DMS79 (cell line): ENCODE measurements at regions not wholly inside any gene's neighbourhood (a gene's known extent, or its start where the extent isn't known, plus 50 kb on each side); places are given as distances from the start of the nearest gene placed in this dataset.

Experiments
- DNase-seq: peaks from one replicate; lab custom pipeline; 2025; lab: John Stamatoyannopoulos, UW

GRCh38 chr2:9756692-9757250, 86.5 kb upstream of the TAF1B start:
- no peak for DNase-seq

GRCh38 chr2:9757501-9758264, 85.6 kb upstream of the TAF1B start:
- DNase-seq = peak; percentile 31

GRCh38 chr2:9758741-9759140, 84.5 kb upstream of the TAF1B start:
- DNase-seq = peak; percentile 67

GRCh38 chr2:9760069-9760901, 83.0 kb upstream of the TAF1B start:
- DNase-seq = no peak

GRCh38 chr2:9760902-9761228, 82.4 kb upstream of the TAF1B start:
- DNase-seq = no peak

GRCh38 chr2:9761577-9761976, 81.7 kb upstream of the TAF1B start:
- DNase-seq = no peak

GRCh38 chr2:9762164-9762563, 81.1 kb upstream of the TAF1B start:
- DNase-seq = no peak

- no peak for DNase-seq
Observed at GRCh38 chr2:9762941-9763340, 80.3 kb upstream of the TAF1B start.

- DNase-seq = peak; percentile 53
Observed at GRCh38 chr2:9763356-9764152, 79.7 kb upstream of the TAF1B start.

- peak; percentile 60 for DNase-seq
Observed at GRCh38 chr2:9764153-9764778, 79.0 kb upstream of the TAF1B start.

GRCh38 chr2:9765611-9766531, 77.4 kb upstream of the TAF1B start:
- DNase-seq = no peak

GRCh38 chr2:9767656-9768281, 75.5 kb upstream of the TAF1B start:
- no peak for DNase-seq

- DNase-seq = peak; percentile 77
Observed at GRCh38 chr2:9768388-9768787, 74.9 kb upstream of the TAF1B start.

GRCh38 chr2:9769171-9770005, 73.9 kb upstream of the TAF1B start:
- DNase-seq = peak; percentile 80

- no peak for DNase-seq
Observed at GRCh38 chr2:9770006-9770307, 73.3 kb upstream of the TAF1B start.

- DNase-seq = no peak
Observed at GRCh38 chr2:9770308-9771100, 72.8 kb upstream of the TAF1B start.

GRCh38 chr2:9771101-9771449, 72.2 kb upstream of the TAF1B start:
- no peak for DNase-seq

- DNase-seq = no peak
Observed at GRCh38 chr2:9771481-9772017, 71.7 kb upstream of the TAF1B start.
